ENCODE measurements at regions not wholly inside any gene's neighbourhood (a gene's known extent, or its start where the extent isn't known, plus 50 kb on each side); places are given as distances from the start of the nearest gene placed in this dataset.
"Not testable (repeated sequence)": the region's sequence is repeated elsewhere in the genome, so short reads cannot be mapped to it uniquely, and the experiment has no call there.

DNA sequence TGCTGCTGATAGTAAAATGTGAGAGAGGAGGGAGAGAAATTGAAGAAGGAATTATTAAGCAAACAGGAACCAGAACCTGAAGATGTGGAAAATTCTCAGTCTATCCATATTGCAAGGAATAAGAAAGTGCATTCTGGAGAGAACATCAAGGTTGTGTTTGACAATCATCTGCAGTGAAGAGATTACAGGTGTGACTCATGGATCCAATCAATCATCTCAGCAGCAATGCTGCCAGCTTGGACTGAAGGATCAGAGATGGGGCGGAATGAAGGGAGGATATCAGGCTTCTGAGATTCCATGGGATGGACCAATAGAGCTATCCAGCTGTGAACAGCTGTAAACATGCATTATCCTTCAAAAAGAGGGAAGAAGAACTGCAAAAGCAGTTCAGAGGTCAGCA lies 247.3 kb downstream of the LPIN1 start:
- DNase-seq (ENCODE audit: low read depth in 3 of 3): no peak

GRCh38 chr2:11995456-11995855 lies 249.0 kb downstream of the LPIN1 start:
- DNase-seq (ENCODE audit: low read depth in 3 of 3): no peak

DNA sequence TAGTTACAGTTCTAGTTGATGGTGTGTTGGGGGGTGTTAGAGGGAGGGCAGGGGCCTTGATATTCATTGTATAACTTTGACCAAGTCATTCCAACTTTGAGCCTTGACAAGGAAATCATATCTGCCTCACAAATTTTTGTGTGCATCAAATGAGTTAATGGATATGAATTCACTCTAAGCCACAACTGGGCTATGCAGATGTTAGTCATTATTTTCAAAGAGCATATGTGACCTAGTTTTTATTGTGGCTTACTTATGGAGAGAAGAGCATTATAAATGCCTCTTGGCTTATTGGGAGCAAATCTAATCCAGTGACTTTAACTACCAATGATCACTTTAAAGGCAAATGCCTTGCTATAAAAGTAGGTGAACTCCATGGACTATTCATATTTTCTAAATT lies 250.2 kb downstream of the LPIN1 start:
- DNase-seq (ENCODE audit: low read depth in 3 of 3): no peak

DNA sequence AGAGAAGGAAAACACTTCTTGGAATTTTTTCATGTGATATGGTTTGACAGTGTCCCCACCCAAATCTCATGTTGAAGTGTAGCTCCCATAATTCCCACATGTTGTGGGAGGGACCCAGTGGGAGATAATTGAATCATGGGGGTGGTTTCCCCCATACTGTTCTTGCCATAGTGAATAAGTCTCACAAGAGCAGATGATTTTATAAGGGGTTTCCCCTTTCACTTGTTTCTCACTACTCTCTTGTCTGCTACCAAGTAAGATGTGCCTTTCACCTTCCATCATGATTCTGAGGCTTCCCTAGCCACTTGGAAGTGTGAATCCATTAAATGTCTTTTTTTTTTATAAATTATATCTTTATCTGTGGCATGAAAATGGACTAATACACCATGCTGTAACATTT lies 250.7 kb downstream of the LPIN1 start:
- DNase-seq (ENCODE audit: low read depth in 3 of 3): no peak

DNA sequence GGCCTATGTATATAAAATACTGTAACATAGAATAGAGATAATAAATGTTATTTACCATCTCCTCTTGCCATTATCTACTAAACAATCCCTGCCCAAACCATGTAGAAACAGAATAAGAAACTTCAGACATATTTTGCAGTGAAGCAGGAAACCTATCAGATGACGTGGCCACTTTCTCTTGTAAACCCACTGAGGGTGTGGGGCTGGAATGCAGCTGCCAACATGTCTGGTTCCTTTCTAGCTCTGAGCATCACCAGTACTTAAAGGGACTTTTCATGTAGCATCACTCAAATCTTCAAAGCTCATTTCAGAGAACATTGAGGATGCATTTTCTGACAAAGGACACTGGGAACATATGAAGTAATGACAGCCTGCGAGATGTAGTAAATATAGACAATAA lies 251.8 kb downstream of the LPIN1 start:
- no peak for DNase-seq (ENCODE audit: low read depth in 3 of 3)

GRCh38 chr2:11998626-11999378 lies 252.4 kb downstream of the LPIN1 start:
- DNase-seq (ENCODE audit: low read depth in 3 of 3): no peak

GRCh38 chr2:12001621-12002020 lies 255.2 kb downstream of the LPIN1 start:
- DNase-seq (ENCODE audit: low read depth in 3 of 3): no peak

DNA sequence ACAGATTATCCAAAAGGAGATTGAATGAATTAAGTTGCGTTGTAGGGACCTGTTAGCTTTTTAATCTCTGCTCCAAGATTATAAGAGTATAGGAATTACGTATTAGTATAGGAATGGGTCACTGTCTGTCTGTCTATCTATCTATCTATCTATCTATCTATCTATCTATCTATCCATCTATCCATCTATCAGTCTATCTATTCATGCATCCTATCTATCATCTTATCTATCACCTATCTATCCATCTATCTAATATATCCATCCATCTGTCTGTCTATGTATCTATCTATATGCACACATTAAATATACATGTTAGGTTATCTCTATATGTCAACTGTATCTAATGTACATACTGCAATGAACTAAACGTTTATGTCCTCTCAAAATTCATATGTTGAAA lies 255.8 kb downstream of the LPIN1 start:
- DNase-seq (ENCODE audit: low read depth in 3 of 3): no peak

DNA sequence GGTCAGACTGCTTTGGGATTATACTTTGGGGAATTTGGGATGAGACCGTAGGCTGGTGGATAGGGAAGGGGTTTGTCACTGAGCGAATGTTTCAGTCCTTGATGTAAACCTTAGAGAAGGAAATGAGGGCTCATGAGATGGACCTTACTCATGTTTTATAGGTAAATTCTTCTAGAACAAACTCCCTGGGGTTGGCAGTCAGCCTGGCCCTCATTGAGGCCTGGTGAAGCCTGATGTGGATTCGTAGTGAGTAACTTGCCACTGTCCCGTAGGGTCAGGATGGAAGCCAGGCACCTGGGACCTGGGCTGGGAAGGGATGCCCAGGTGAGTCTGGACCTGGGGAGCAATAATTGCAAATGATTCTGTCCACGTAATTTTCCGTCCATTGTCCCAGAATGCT lies 258.3 kb downstream of the LPIN1 start:
- no peak for DNase-seq (ENCODE audit: low read depth in 3 of 3)

DNA sequence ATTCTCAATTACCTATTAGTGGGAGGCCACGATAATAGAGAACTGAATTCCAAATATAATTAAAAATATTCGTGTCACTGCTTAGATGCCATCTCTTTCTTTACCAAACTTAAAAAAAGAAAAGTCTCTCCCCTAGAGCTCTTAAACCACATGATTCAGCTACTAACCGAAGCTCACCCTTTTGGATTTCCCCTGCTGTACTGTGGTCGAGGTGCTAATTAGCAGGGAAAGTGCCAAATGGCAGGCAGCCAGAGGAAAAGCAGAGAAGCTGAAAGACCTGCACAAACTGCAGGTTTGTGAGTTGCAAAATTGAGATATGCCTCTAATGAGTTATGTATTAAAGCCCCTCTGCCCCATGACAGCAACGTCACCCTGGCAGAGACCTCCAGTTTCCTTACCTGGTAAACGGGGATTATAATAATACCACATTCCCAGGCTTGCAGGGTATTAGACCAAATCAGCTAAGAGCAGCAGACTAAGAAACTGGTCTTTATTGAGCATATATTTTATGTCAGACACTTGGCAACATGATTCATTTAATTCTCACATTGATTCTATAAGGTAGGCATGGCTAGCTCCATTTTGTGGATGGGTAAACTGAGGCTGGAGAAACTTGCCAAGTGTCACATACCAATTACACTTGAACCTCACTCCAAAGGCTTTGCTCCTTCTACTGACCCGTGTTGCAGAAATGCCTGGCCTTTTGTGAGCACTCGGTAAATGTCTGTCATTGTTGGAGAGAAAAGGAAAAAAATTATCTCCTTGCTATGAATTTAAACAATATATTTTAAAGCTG lies 259.7 kb downstream of the LPIN1 start:
- DNase-seq (ENCODE audit: low read depth in 3 of 3): peak; percentile 38 to 50 (median 48)

GRCh38 chr2:12006850-12007249 lies 260.4 kb downstream of the LPIN1 start:
- DNase-seq (ENCODE audit: low read depth in 3 of 3): no peak

- no peak for DNase-seq (ENCODE audit: low read depth in 3 of 3)
Observed at GRCh38 chr2:12007282-12007681, 260.9 kb downstream of the LPIN1 start.

DNA sequence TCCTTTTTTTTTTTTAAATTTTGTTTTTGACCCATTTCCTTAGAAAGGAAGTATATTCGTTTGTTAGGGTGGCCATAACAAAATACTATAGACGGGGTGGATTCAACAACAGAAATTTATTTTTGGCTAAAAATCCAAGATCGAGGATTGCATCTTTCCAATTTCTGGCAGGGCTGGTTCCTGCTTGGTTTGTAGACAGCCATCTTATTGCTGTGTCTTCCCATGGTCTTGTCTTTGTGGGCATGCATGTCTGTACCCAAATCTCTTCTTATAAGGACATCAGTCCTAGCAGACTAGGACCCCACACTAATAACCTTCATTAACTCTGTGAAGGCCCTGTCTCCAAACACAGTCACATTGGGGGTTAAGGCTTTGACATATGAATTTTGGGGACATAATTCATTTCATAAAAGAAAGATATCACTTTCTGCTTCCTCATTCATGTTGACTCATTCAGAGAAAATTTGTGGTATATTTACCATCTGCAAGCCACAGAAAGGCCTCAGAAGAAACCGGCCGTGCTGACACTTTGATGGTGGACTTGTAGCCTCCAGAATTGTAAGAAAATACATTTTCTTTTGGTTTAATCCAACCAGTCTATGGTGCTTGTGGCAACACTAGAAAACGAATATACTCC lies 262.1 kb downstream of the LPIN1 start:
- DNase-seq (ENCODE audit: low read depth in 3 of 3): no peak

- DNase-seq (ENCODE audit: low read depth in 3 of 3): no peak
Observed at GRCh38 chr2:12009323-12009905, 263.0 kb downstream of the LPIN1 start.

DNA sequence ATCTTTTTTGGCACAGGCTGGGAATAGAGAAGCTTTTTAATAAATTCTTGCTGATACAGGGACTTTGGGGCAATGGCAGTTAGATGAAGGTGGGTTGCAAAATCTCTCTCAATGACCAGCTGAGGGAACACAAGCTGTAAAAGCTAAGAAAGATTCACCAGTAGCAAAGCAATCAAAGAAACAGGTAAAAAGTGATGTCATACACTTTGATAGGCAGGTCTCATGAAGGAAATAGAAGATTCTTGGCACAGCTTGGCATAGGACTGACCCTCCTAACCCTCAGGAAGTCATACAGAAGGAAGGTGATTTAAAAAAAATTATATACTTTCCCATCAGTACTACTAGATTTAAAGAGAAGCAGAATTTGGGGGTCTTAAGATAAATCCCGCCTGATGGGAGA lies 263.6 kb downstream of the LPIN1 start:
- no peak for DNase-seq (ENCODE audit: low read depth in 3 of 3)

DNA sequence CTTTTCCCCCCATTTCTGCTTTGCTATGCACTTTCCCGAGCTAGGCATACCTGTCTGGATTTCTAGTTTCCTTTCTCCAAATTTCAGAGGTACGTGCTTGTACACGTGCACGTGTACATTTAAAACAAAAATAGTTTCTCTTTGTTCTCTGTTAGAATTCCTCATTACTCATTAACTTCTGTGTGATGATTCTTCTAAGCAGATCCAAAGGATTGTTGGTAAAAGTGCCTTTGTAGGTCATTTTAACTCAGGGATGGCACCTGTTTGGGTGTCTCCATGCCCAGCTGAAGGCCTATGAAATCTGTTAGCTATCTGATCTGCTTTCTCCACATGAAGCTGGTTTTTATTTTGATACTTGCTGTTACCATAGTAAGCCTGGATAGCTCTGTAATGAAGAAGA lies 264.3 kb downstream of the LPIN1 start:
- no peak for DNase-seq (ENCODE audit: low read depth in 3 of 3)

DNA sequence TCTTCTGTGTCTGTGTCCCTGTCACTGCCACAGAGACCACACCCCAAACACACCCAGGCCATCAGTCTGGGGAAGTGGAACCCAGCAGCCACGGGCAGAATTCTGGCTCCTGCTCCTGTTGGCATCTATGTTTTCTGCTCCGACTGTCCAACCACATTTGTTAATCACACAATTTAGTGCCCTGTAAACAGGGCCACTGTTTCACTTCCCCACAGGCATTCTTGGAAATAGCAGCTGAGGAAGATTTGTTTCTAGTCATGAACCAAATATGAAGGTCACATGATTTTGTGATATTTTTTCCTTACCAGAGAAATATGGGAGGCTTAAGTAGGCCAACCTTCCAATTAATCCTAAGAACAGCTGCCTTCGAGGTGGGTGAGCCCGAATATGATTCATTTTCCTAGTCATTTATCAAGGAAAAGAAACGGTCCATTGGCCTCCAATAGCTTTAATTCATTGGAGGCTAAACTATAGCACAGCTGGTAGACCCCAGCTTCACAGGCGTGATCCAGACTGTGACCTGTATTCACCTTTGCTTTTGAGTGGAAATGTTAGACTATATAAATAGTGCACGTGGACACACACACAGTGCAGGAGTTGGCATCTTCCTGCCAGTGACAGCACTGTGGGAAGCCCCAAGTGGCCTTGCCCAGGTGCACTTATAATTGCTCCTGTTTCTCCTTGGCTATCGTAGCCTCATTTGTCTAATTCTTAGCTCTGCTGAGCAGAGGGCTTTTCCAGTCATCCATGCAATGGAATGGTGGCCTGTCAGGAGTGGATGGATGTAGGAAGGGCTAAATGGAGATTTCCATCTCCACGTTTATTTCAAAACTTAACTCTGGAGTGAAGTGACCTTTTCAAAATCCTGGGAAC lies 267.9 kb downstream of the LPIN1 start:
- DNase-seq (ENCODE audit: low read depth in 3 of 3): no peak

- DNase-seq (ENCODE audit: low read depth in 3 of 3): no peak
Observed at GRCh38 chr2:12017499-12018157, 271.2 kb downstream of the LPIN1 start.

- not testable (repeated sequence) for DNase-seq (ENCODE audit: low read depth in 3 of 3)
Observed at GRCh38 chr2:12018726-12019125, 272.3 kb downstream of the LPIN1 start.

- no peak for DNase-seq (ENCODE audit: low read depth in 3 of 3)
Observed at GRCh38 chr2:12020833-12021469, 274.5 kb downstream of the LPIN1 start.
